HCT116 (cell line): ENCODE measurements at regions not wholly inside any gene's neighbourhood (a gene's known extent, or its start where the extent isn't known, plus 50 kb on each side); places are given as distances from the start of the nearest gene placed in this dataset.

Source experiments
- ATAC-seq: fragments of 200-7000 bp; cut with Tn5 transposase; 2 replicates; pipeline ENCODE4 v1.9.1; 2020; ENCODE audit warnings: mild to moderate bottlenecking, moderate library complexity
- BruUV-seq: library from RNA; stranded (reverse); fragments of 400-500 nt; replicated peaks from 2 replicates; lab custom pipeline; 2021; lab: Mats Ljungman, UMichigan
- CTCF ChIA-PET: fragments of 300-600 bp; sonication (Branson Sonifier 250); formaldehyde crosslinking; loops from one replicate; lab custom pipeline; 2021; ENCODE audit warnings: antibody characterized with exemption; lab: Charles Lee
- POLR2A ChIA-PET: fragments of 300-600, 350-600 bp; sonication (Branson Sonifier 250); formaldehyde crosslinking; loops from one replicate; lab custom pipeline; 2021; ENCODE audit warnings: antibody characterized with exemption; lab: Charles Lee
- RAD21 ChIA-PET, 2 experiments: fragments of 300-600 bp; sonication (Branson Sonifier 250); formaldehyde crosslinking; loops; one replicate each; lab custom pipeline; 2023; ENCODE audit warnings: low total read pairs in 2 of 2; ENCODE audit not compliant: uncharacterized antibody in 2 of 2, unreplicated experiment in 2 of 2, low non-redundant PET in 1 of 2; lab: Charles Lee
- DNase-seq: peaks from one replicate; pipeline ENCODE4 v3.0.0-alpha.2; 2010; ENCODE audit warnings: low read depth, low spot score
- H2AFZ ChIP-seq: fragments of 200-600 bp; shearing (Covaris generic), sonication (generic); 2 replicates; pipeline ENCODE4 v1.6.1; 2017; ENCODE audit warnings: low read depth, mixed run types, mixed read lengths, antibody characterized with exemption, low read length; ENCODE audit not compliant: poor library complexity, severe bottlenecking
- H3K27ac ChIP-seq: 2 replicates; pipeline ENCODE4 v1.5.1; 2012; ENCODE audit warnings: low read depth, low read length
- H3K27me3 ChIP-seq: fragments of 200-600 bp; sonication (generic); 2 replicates; pipeline ENCODE4 v1.6.1; 2016; ENCODE audit warnings: mixed run types, low read length, mixed read lengths; ENCODE audit not compliant: insufficient read depth
- H3K36me3 ChIP-seq, 2 experiments: fragments of 200-500 bp in 1 of 2; fragments of 200-600 bp in 1 of 2; sonication (Bioruptor generic) in 1 of 2; sonication (generic) in 1 of 2; 2 replicates each; pipeline versions ENCODE4 v1.5.1 to v1.6.1; 2014 to 2016; ENCODE audit warnings: low read length in 2 of 2, inconsistent platforms in 1 of 2, mixed read lengths in 1 of 2, mixed run types in 1 of 2; ENCODE audit not compliant: insufficient read depth in 2 of 2, control insufficient read depth in 1 of 2
- H3K4me1 ChIP-seq, 2 experiments: fragments of 200-600 bp in 1 of 2; sonication (generic) in 1 of 2; 2 replicates each; pipeline versions ENCODE4 v1.5.1 to v1.6.1; 2012 to 2017; ENCODE audit warnings: low read length in 2 of 2, inconsistent platforms in 1 of 2, mild to moderate bottlenecking in 1 of 2, mixed read lengths in 1 of 2, mixed run types in 1 of 2, moderate library complexity in 1 of 2; ENCODE audit not compliant: insufficient read depth in 2 of 2, control insufficient read depth in 1 of 2
- H3K4me2 ChIP-seq: fragments of 200-600 bp; sonication (generic); 2 replicates; pipeline ENCODE4 v1.6.1; 2017; ENCODE audit warnings: mixed run types, low read length, mixed read lengths
- H3K4me3 ChIP-seq, 2 experiments: fragments of 200-600 bp in 1 of 2; sonication (generic) in 1 of 2; replicated peaks in 1 of 2; 2 replicates each; pipeline ENCODE4 v1.5.1; 2011 to 2016; ENCODE audit warnings: low read length in 2 of 2, control low read depth in 1 of 2, low read depth in 1 of 2, mild to moderate bottlenecking in 1 of 2, mixed read lengths in 1 of 2, mixed run types in 1 of 2
- H3K79me2 ChIP-seq: fragments of 200-600 bp; sonication (generic); 2 replicates; pipeline ENCODE4 v1.6.1; 2017; ENCODE audit warnings: mild to moderate bottlenecking, mixed run types, low read length, moderate library complexity, mixed read lengths; ENCODE audit not compliant: insufficient read depth
- H3K9ac ChIP-seq: fragments of 200-600 bp; sonication (generic); 2 replicates; pipeline ENCODE4 v1.6.1; 2016; ENCODE audit warnings: low read length, mixed read lengths
- H3K9me2 ChIP-seq: fragments of 200-600 bp; sonication (generic), shearing (Covaris generic); 2 replicates; pipeline ENCODE4 v1.6.1; 2017; ENCODE audit warnings: mixed run types, mild to moderate bottlenecking, moderate library complexity; ENCODE audit not compliant: insufficient read depth
- H3K9me3 ChIP-seq, 2 experiments: fragments of 200-500 bp in 1 of 2; fragments of 200-600 bp in 1 of 2; sonication (Bioruptor generic) in 1 of 2; sonication (generic) in 1 of 2; 2 replicates each; pipeline ENCODE4 v1.6.1; 2014 to 2017; ENCODE audit warnings: low read length in 2 of 2, mixed read lengths in 2 of 2, inconsistent platforms in 1 of 2, low read depth in 1 of 2, mild to moderate bottlenecking in 1 of 2, mixed run types in 1 of 2, moderate library complexity in 1 of 2; ENCODE audit not compliant: control insufficient read depth in 1 of 2, insufficient read depth in 1 of 2
- H4K20me1 ChIP-seq: fragments of 200-600 bp; sonication (generic), shearing (Covaris generic); 2 replicates; pipeline ENCODE4 v1.6.1; 2017; ENCODE audit warnings: mixed run types, mild to moderate bottlenecking, moderate library complexity; ENCODE audit not compliant: insufficient read depth
- CEBPB ChIP-seq: IDR thresholded peaks from 2 replicates; pipeline ENCODE4 v1.6.1; 2012; ENCODE audit warnings: low read depth
- EGR1 ChIP-seq: IDR thresholded peaks from 2 replicates; pipeline ENCODE4 v1.6.1; 2012; ENCODE audit warnings: low read depth
- EZH2 ChIP-seq: fragments of 200-600 bp; sonication (generic); IDR thresholded peaks from 2 replicates; pipeline ENCODE4 v1.6.1; 2017; ENCODE audit warnings: antibody characterized with exemption, mixed run types
- EZH2phosphoT487 ChIP-seq: fragments of 200-600 bp; IDR thresholded peaks from 2 replicates; pipeline ENCODE4 v1.6.1; 2018; ENCODE audit warnings: antibody characterized with exemption, borderline replicate concordance
- FOSL1 ChIP-seq: IDR thresholded peaks from 2 replicates; pipeline ENCODE4 v1.6.1; 2012; ENCODE audit warnings: low read depth
- JUND ChIP-seq: IDR thresholded peaks from 2 replicates; pipeline ENCODE4 v1.6.1; 2012
- POLR2AphosphoS5 ChIP-seq: IDR thresholded peaks from 2 replicates; pipeline ENCODE4 v1.6.1; 2011; ENCODE audit warnings: mild to moderate bottlenecking, low read depth, low read length, moderate library complexity
- SIN3A ChIP-seq: IDR thresholded peaks from 2 replicates; pipeline ENCODE4 v1.6.1; 2012; ENCODE audit warnings: low read depth
- SP1 ChIP-seq: IDR thresholded peaks from 2 replicates; pipeline ENCODE4 v1.6.1; 2012; ENCODE audit warnings: low read depth
- SRF ChIP-seq: IDR thresholded peaks from 2 replicates; pipeline ENCODE4 v1.6.1; 2012; ENCODE audit warnings: low read depth
- YY1 ChIP-seq: IDR thresholded peaks from 2 replicates; pipeline ENCODE4 v1.6.1; 2011; ENCODE audit warnings: low read length, low read depth, moderate library complexity, mild to moderate bottlenecking; ENCODE audit not compliant: insufficient replicate concordance; ENCODE audit errors: extremely low read depth
- ZFX ChIP-seq: fragments of 450-650 bp; IDR thresholded peaks from 2 replicates; pipeline ENCODE4 v1.6.1; 2017
- ZNF274 ChIP-seq: fragments of 200-500 bp; sonication (Bioruptor generic); IDR thresholded peaks from 2 replicates; pipeline ENCODE4 v1.6.1; 2014; ENCODE audit warnings: mild to moderate bottlenecking, low read depth, low read length, inconsistent platforms
- intact Hi-C: fragments of 100-400 bp; cut with micrococcal nuclease; formaldehyde crosslinking; loops from 2 replicates; pipeline ENCODE4 v1.10.0; 2022
- TF ChIP-seq, protein P1 (sequence below): IDR thresholded peaks from 2 replicates; pipeline ENCODE4 v1.6.1; 2012; ENCODE audit warnings: low read depth
- TF ChIP-seq, protein P2 (sequence below): IDR thresholded peaks from 2 replicates; pipeline ENCODE4 v1.6.1; 2011; ENCODE audit warnings: mild to moderate bottlenecking, low read length, moderate library complexity; ENCODE audit not compliant: insufficient replicate concordance; ENCODE audit errors: extremely low read depth
- TF ChIP-seq, protein P3 (sequence below): IDR thresholded peaks from 2 replicates; pipeline ENCODE4 v1.6.1; 2012

DNA sequence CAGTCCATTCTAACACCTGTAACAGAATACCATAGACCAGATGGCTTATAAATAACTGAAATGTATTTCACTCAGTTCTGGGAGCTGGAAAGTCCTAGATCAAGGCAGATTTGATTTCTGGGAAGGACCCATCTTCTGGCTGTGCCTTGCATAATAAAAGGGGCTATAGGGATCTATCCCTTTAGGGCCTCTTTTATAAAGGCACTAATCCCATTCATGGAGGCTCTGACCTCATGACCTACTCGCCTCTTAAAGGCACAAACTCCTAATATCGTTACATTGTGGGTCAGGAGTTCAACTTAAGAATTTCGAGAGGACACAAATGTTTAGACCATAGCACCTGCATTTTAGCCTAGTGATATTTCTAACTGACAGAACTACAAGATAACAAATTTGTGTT, 619.0 kb downstream of the CDH18 start:
- Histone ChIP-seq H3K9me3 (peaks cover 6 to 13% of the 10 kb centered on the region in 2 experiments; a peak in 2 of 4 replicates), H3K9me2 (no peaks in the 10 kb centered on the region), H3K4me2 (no peak overlapping the region), H3K4me3 (no peak overlapping the region), H3K36me3 (no peaks in the 10 kb centered on the region), H3K27me3 (no peaks in the 10 kb centered on the region), H4K20me1 (no peaks in the 10 kb centered on the region), H3K4me1 (no peaks in the 10 kb centered on the region), H3K27ac (no peak overlapping the region), H3K79me2 (no peaks in the 10 kb centered on the region), H2AFZ (no peak overlapping the region), H3K9ac (no peak overlapping the region)
- ChIA-PET POLR2A (no interaction called here), RAD21 (no interaction called here), CTCF (no interaction called here)
- intact Hi-C loops, result no loop called here
- no peak for TF ChIP-seq ZFX
- no peak for TF ChIP-seq POLR2AphosphoS5
- TF ChIP-seq JUND, result no peak
- no peak for TF ChIP-seq SP1
- TF ChIP-seq, protein P1, sequence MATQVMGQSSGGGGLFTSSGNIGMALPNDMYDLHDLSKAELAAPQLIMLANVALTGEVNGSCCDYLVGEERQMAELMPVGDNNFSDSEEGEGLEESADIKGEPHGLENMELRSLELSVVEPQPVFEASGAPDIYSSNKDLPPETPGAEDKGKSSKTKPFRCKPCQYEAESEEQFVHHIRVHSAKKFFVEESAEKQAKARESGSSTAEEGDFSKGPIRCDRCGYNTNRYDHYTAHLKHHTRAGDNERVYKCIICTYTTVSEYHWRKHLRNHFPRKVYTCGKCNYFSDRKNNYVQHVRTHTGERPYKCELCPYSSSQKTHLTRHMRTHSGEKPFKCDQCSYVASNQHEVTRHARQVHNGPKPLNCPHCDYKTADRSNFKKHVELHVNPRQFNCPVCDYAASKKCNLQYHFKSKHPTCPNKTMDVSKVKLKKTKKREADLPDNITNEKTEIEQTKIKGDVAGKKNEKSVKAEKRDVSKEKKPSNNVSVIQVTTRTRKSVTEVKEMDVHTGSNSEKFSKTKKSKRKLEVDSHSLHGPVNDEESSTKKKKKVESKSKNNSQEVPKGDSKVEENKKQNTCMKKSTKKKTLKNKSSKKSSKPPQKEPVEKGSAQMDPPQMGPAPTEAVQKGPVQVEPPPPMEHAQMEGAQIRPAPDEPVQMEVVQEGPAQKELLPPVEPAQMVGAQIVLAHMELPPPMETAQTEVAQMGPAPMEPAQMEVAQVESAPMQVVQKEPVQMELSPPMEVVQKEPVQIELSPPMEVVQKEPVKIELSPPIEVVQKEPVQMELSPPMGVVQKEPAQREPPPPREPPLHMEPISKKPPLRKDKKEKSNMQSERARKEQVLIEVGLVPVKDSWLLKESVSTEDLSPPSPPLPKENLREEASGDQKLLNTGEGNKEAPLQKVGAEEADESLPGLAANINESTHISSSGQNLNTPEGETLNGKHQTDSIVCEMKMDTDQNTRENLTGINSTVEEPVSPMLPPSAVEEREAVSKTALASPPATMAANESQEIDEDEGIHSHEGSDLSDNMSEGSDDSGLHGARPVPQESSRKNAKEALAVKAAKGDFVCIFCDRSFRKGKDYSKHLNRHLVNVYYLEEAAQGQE, result no peak
- TF ChIP-seq, protein P2, sequence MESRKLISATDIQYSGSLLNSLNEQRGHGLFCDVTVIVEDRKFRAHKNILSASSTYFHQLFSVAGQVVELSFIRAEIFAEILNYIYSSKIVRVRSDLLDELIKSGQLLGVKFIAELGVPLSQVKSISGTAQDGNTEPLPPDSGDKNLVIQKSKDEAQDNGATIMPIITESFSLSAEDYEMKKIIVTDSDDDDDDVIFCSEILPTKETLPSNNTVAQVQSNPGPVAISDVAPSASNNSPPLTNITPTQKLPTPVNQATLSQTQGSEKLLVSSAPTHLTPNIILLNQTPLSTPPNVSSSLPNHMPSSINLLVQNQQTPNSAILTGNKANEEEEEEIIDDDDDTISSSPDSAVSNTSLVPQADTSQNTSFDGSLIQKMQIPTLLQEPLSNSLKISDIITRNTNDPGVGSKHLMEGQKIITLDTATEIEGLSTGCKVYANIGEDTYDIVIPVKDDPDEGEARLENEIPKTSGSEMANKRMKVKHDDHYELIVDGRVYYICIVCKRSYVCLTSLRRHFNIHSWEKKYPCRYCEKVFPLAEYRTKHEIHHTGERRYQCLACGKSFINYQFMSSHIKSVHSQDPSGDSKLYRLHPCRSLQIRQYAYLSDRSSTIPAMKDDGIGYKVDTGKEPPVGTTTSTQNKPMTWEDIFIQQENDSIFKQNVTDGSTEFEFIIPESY, result no peak
- TF ChIP-seq, protein P3, sequence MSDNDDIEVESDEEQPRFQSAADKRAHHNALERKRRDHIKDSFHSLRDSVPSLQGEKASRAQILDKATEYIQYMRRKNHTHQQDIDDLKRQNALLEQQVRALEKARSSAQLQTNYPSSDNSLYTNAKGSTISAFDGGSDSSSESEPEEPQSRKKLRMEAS, result no peak
- TF ChIP-seq SIN3A, result no peak
- TF ChIP-seq EZH2, result no peak
- TF ChIP-seq FOSL1, result no peak
- TF ChIP-seq SRF, result no peak
- TF ChIP-seq EZH2phosphoT487, result no peak
- TF ChIP-seq YY1, result no peak
- no peak for TF ChIP-seq ZNF274
- TF ChIP-seq EGR1, result no peak
- no peak for TF ChIP-seq CEBPB
- no peak for DNase-seq
- no peak for ATAC-seq
- BruUV-seq, result no TSS peak
